HG03175 (cell line): ENCODE measurements at regions not wholly inside any gene's neighbourhood (a gene's known extent, or its start where the extent isn't known, plus 50 kb on each side); places are given as distances from the start of the nearest gene placed in this dataset.
"Not testable (repeated sequence)": the region's sequence is repeated elsewhere in the genome, so short reads cannot be mapped to it uniquely, and the experiment has no call there.

Experiments used
- ATAC-seq: cut with Tn5 transposase; IDR thresholded peaks from one replicate; pipeline ENCODE4 v1.9.1; 2021; ENCODE audit warnings: mild to moderate bottlenecking, moderate library complexity; ENCODE audit not compliant: unreplicated experiment

- no peak for ATAC-seq
Measured at GRCh38 chr13:71304861-71305260, 562.1 kb downstream of the DACH1 start.

GRCh38 chr13:71303144-71303543 lies 563.9 kb downstream of the DACH1 start:
- no peak for ATAC-seq

GRCh38 chr13:71300602-71301001 lies 566.4 kb downstream of the DACH1 start:
- no peak for ATAC-seq

- peak; percentile 15 for ATAC-seq
Measured at GRCh38 chr13:71291842-71292146, 575.2 kb downstream of the DACH1 start.

- ATAC-seq: peak; percentile 85
Measured at GRCh38 chr13:71290963-71291841, 575.8 kb downstream of the DACH1 start.

GRCh38 chr13:71289980-71290379 lies 577.0 kb downstream of the DACH1 start:
- not testable (repeated sequence) for ATAC-seq

- ATAC-seq: no peak
Measured at GRCh38 chr13:71285700-71286099, 581.3 kb downstream of the DACH1 start.

- no peak for ATAC-seq
Measured at GRCh38 chr13:71278512-71278911, 588.5 kb downstream of the DACH1 start.

GRCh38 chr13:71274923-71275608 lies 591.9 kb downstream of the DACH1 start:
- ATAC-seq: peak; percentile 83

- ATAC-seq: no peak
Measured at GRCh38 chr13:71261256-71261655, 605.7 kb downstream of the DACH1 start.

- ATAC-seq: no peak
Measured at GRCh38 chr13:71260246-71260645, 606.8 kb downstream of the DACH1 start.

- ATAC-seq: no peak
Measured at GRCh38 chr13:71255633-71256032, 611.4 kb downstream of the DACH1 start.

- ATAC-seq: no peak
Measured at GRCh38 chr13:71254384-71254783, 612.6 kb downstream of the DACH1 start.

- ATAC-seq: no peak
Measured at GRCh38 chr13:71252184-71252704, 614.8 kb downstream of the DACH1 start.

- no peak for ATAC-seq
Measured at GRCh38 chr13:71251292-71251951, 615.6 kb downstream of the DACH1 start.

GRCh38 chr13:71249011-71249410 lies 618.0 kb downstream of the DACH1 start:
- no peak for ATAC-seq

GRCh38 chr13:71244161-71244560 lies 622.8 kb downstream of the DACH1 start:
- ATAC-seq: no peak

GRCh38 chr13:71242201-71242600 lies 624.8 kb downstream of the DACH1 start:
- no peak for ATAC-seq

GRCh38 chr13:71240911-71241310 lies 626.1 kb downstream of the DACH1 start:
- ATAC-seq: no peak

GRCh38 chr13:71237332-71237731 lies 629.7 kb downstream of the DACH1 start:
- ATAC-seq: no peak

- no peak for ATAC-seq
Measured at GRCh38 chr13:71219698-71220415, 647.1 kb downstream of the DACH1 start.
